Left colon (tissue), 2 donors: ENCODE measurements at regions not wholly inside any gene's neighbourhood (a gene's known extent, or its start where the extent isn't known, plus 50 kb on each side); places are given as distances from the start of the nearest gene placed in this dataset.
"Not testable (repeated sequence)": the region's sequence is repeated elsewhere in the genome, so short reads cannot be mapped to it uniquely, and the experiment has no call there.

Source experiments
- ATAC-seq: fragments of 200-7000 bp; cut with Tn5 transposase; one replicate; pipeline ENCODE4 v1.9.1; 2020; ENCODE audit warnings: mild to moderate bottlenecking, moderate library complexity
- DNase-seq, 2 donors: peaks; one replicate each; pipeline ENCODE4 v3.0.0-alpha.2; 2020
- intact Hi-C, 2 donors: fragments of 100-400 bp; cut with DNase I in 1 of 2; cut with micrococcal nuclease in 1 of 2; formaldehyde crosslinking; loops; one replicate each; pipeline versions ENCODE4 v1.11.2 to v1.14.0; 2022; cut with DNase I, micrococcal nuclease
- donor health status: DM: no; HTN: no; CAD: no.
- donor health status: DM: yes; HTN: yes; CAD: no.

DNA sequence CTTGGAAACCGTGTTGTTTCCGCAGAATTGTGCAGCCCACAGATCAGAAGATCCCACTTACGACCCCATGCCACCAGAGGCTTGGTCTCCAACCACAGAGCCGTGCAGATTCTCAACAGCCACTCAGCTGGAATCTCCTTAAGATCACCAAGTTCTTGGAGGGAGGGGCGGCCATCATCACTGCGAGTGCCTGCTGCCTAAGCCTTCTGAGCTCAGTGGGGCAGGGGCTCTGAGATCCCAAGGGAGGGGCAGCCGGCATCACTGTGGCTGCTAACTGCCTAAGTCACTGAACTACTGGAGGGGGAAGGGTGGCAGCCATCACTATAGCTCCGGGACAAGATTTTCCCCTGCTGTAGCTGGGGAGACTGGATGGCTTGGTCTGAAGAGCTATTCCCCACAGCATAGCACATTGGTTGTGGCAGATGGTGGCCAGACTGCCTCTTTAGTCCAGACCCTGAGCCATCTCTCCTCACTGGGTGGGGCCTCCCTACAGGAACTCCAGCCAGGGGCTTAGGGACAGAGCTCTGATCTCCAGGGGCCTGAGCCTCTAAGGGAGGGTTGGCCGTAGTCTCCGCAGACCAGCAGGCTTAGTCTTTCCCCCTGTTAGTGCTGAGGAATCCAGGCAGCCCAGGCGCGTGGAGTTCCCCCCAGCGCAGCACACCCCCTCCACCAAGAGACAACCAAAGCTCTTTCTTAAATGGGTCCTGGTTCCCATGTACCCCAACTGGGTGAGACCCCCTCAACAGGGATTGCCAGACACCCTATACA is 1483.9 kb downstream of the ADGRL3 start:
- no peak for DNase-seq
- intact Hi-C loops, result no loop called here
- no peak for ATAC-seq

DNA sequence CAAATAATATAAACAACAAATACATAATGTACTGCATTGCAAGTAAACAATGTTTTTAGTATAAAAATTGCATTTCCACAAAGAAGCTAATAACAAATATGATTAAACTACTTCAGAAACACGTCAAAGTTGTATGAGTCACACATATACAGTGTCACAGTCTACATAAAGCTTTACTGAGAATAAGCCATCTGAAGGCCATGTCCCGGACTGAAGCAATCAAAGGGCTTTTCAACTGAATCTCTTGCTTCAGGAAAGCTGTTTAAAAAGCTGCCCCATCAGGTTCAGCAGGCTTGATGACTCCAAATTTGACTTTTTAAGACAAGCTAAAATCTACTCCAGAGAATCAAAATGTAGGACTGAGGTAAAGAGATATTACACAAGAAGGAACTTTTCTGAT is 1476.8 kb downstream of the ADGRL3 start:
- DNase-seq, result no peak
- no peak for ATAC-seq
- intact Hi-C loops, result no loop called here

DNA sequence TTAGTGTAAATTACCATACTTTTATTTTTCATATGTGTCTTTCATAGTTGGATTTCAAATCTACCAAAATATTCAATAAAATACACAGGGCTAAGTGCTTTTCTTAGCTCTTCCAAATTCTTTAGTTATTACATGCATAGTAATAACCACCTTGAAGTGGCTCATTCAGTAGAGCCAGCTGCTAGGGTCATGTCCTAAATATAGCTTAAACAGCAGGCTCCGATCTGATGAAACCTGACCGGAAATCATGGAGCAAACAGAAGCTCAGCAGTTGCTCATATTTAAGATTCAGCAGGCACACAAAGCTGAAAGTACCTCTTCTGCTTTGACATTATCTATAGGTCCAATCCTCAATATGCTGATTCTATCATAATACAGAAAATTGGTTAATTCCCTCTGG is 1470.4 kb downstream of the ADGRL3 start:
- DNase-seq (no peak), ATAC-seq (no peak)
- intact Hi-C loops, result no loop called here

DNA sequence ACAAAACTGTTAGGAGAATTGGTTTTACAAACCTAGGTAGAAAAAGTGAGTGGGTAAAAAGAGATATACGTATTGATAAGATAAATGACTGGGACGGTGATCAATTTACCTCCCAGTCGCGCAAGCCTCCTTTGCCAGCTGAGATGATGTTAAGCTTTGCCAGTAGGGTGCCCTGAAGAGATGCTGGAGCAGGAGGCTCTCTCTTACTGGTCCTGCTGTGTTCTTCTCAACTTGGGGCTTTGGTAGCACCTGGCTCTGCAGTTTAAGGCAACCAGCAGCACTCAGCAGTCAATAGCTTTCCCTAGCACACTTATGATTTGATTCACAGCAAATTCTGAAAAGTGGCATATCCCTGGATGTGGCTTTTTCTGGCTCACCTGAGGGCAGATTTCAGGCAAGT is 1461.7 kb downstream of the ADGRL3 start:
- DNase-seq (no peak), ATAC-seq (no peak)
- intact Hi-C loops, result no loop called here

DNA sequence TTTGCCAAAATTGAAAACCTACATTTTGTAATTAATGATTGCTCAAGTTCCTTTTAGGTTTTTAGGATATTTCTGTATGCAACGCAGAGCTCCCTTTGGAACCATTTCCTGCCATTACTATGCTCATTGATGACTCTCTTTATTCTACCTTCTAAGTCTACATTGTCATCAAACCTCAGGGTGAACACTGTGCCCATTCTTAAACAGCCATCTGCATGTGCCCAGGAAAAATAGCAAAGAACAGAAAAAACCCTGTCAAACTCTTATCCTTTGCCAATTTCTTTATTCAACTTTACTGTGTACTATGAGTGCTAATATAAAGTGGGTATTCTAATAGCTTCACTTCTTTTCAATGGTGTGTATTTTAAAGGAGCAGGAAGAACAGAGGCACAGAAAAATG is 1455.9 kb downstream of the ADGRL3 start:
- intact Hi-C loops, result no loop called here
- no peak for ATAC-seq
- DNase-seq, result no peak

DNA sequence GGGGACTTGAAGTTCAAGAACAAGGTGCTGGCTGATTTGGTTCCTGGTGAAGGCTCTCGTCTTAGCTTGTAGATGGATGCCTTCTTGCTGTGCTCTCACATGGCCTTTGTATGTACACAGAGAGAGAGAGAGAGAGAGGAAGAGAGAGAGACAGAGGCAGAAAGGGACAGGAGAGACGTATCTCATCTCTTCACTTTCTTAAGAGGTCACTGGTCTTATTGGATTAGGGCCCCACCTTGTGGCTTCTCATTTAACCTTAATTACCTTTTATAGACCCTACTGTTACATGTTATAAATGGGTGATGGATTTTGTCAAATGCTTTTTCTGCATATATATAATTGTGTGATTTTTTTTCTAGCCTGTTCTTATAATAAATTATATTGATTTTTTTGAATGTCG is 1444.2 kb downstream of the ADGRL3 start:
- DNase-seq (peak in 1 of 2 donors; percentile 5), ATAC-seq (peak; percentile 62)
- intact Hi-C loops, result no loop called here

DNA sequence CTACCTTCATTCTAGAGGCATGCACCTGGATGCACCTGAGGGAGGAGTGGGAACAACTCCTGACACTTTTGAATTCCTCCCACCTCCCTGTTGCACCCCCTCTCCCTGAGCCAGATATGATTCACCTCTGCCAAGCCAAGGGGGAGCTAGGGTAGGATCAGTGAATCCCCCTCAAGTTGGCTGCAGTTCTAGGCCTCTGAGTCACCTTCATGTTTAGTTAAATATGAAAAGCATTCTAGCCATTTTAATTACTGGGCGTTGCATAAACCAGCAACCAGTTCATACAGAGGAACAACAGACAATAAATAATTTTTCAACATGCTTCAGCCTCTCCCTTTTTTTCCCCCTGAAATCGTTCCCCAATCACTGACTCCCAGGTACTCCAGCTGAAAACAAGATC is 1440.2 kb downstream of the ADGRL3 start:
- intact Hi-C loops, result no loop called here
- ATAC-seq (no peak), DNase-seq (no peak)

DNA sequence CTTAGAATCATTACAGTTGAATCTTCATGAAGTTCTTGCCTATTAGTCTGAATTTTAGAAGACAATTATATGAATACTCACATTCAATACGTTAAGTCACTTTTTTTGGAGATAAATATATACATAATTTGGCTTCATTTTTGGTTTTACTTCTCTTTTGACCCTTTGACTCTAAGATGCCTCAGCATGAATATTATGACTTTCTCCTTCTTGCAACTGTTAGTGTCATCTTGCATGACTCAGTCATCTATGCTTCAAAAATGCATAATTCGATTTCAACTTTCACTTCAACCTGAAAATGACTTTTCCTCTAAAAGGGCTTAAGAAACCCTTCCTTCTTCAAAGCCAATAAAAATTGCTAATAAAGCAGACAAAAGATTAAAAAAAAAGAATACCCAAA is 1427.5 kb downstream of the ADGRL3 start:
- DNase-seq (no peak), ATAC-seq (no peak)

DNA sequence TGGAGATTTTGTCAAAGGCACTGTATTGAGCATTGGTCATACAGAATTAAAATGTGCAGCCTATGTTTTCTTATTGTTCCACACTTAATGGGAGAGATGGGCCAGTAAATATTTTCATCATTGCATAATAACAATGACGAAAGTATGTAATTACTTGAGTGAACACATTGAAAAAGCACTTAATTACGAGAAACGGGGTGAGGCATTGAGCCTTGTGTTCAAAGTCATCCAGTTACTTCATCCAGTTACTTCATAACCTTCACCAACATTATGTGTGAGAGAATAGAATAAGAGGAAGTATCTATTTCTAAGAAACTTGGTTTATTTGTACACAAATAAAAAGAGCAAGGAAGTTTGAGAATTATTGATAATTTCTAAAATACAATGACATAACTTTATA is 1427.0 kb downstream of the ADGRL3 start:
- intact Hi-C loops, result no loop called here
- no peak for DNase-seq
- no peak for ATAC-seq

More for the DNA sequence above, 1427.5 kb downstream of the ADGRL3 start:
- intact Hi-C loops, result no loop called here

DNA sequence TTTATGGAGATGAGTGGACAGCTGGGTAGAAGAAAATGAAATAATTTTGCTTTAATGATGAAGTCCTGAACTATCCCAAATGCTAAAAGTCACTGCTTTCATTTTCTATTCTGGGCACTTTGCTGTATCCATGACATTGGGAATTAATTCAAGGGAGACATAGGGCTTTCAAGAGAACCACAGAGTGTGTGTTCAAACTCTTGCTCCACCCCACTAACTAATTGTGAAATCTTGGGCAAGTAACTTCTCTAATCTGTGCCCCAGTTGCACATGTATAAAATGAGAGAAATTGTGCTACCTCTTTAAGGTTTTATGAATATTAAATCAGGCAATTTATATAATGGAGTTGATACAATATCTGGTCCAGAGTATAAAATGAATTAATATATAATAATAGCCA is 1422.0 kb downstream of the ADGRL3 start:
- intact Hi-C loops, result no loop called here
- DNase-seq (no peak), ATAC-seq (no peak)

DNA sequence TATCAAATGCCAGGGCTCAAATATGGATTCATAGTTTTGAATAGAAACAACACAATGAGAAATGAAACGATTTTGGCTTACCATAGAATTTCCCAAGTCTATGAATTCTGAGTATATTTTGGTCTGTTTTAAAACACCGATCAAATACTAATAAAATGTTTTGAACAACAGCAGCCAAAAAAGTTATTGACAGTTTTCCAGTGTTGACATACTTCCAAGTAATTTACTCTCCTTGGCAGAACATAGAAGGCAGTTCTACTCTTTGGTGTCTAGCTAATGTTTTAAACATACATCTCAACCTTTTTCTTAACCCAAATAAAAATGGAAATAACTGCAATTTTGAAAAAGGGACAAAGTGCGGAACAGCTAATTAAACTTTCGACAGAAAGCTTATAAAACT is 1419.8 kb downstream of the ADGRL3 start:
- intact Hi-C loops, result no loop called here
- DNase-seq (no peak), ATAC-seq (no peak)

DNA sequence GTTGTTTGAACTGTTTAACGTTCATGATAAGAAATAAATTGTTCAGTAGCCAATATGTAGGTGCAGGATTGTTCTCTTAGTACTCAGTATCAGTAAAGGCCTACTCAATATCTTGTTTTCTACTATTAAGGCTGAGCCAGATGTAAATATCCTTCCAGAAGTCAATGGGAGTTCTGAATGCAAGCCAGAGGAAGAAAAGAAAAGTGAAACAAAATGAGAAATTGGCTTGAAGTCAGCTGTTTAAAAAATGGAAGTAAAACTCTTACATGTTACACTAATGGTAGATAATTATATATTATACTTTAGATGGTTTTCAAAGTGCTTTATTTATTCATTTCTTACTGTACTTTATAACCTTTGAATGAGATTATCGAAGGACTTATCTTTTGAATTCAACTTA is 1417.9 kb downstream of the ADGRL3 start:
- DNase-seq, result no peak
- intact Hi-C loops, result no loop called here
- no peak for ATAC-seq

DNA sequence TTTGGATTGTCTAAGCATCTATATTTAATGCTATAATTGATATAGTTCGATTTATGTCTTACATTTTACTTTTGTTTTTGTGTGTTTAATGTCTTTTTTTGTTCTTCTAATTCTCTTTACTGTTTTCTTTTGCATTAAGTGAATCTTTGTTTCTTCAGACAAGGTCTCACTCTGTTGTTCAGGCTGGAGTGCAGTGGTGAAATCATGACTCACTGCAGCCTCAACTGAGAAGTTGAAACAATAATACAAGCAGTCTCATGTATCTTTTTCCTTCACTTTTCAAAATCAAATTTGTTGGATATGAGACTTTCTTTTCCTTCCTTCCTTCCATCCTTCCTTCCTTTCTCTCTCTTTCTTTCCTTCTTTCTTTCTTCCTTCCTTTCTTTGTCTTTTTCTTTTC is 1401.6 kb downstream of the ADGRL3 start:
- DNase-seq (no peak), ATAC-seq (no peak)
- intact Hi-C loops, result no loop called here

DNA sequence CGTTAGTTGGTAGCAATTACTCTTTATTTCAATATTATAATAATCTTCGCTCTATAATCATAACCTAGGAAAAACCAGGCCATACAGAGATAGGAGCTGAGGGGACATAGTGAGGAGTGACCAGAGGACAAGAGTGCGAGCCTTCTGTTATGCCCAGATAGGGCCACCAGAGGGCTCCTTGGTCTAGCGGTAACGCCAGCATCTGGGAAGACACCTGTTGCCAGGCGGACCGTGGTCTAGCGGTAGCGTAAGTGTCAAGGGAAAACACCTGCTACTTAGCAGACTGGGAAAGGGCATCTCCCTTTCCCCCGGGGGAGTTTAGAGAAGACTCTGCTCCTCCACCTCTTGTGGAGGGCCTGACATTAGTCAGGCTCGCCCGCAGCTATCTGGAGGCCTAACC is 1395.1 kb downstream of the ADGRL3 start:
- peak in 1 of 2 donors; percentile 29 for DNase-seq
- ATAC-seq, intact Hi-C loops: not testable (repeated sequence)

DNA sequence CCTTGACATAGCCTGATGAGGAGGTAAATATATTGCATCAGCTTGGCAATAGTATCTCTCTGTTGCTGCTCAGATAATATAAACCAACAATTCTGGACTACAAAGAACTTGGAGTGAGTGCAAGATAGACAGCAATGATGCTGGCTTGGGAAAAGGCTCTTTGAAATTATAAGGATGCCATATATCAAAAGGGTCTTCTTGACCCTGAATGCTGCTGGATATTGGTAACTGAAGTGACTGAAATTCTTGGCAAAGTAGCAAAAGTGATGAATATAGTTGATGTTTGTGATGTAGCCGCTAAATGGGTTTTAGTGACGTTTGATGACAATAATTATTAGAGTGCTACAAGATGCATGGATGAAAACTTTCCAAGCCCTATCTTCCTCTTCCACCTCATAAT is 1391.6 kb downstream of the ADGRL3 start:
- ATAC-seq, result no peak
- DNase-seq, result no peak
- intact Hi-C loops, result no loop called here

DNA sequence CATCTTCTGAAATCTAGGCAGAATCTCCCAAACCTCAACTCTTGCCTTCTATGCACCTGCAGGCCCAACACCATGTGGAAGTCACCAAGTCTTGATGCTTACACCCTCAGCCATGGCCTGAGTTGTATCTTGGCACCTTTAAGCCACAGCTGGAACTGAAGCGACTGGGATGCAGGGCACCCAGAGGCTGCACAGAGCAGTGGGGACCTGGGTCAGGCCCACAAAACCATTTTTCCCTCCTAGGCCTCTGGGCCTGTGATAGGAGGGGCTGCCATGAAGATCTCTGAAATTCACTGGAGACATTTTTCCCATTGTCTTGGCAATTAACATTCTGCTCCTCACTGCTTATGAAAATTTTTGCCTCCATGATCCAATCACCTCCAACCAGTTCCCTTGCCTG is 1388.5 kb downstream of the ADGRL3 start:
- ATAC-seq (no peak), DNase-seq (no peak)
- intact Hi-C loops, result no loop called here

DNA sequence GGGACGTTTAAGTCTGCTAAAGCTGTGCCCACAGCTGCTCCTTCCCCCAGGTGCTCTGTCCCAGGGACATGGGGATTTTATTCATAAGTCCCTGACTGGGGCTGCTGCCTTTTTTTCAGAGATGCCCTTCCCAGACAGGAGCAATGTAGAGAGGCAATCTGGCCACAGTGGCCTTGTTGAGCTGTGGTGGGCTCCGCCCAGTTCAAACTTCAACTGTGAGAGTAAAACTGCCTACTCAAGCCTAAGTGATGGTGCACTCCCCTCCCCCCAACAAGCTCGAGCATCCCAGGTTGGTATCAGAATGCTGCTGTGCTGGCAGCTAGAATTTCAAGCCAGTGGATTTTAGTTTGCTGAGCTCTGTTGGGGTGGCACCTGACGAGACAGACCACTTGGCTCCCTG is 1371.4 kb downstream of the ADGRL3 start:
- DNase-seq (peak in 1 of 2 donors; percentile 23), ATAC-seq (peak; percentile 90)
- intact Hi-C loops, result no loop called here

DNA sequence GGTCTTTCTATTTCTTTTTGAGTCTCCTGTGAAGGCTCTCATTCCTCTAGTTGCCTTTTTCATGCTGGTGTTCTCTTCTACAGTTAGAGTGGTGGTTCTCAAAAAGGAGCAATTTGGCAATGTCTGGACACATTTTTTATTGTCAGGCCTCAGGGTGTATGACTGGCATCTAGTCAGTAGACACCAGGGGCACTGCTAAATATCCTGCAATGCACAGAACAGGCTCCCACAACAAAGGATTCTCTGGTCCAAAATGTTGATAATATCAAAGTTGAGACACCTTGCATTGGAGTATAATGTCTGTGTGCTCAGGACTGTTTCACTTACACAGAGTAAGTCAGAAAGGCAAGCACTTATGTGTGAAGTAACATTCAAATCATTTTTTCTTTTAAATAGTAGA is 1360.7 kb downstream of the ADGRL3 start:
- ATAC-seq, result no peak
- intact Hi-C loops, result no loop called here
- no peak for DNase-seq

DNA sequence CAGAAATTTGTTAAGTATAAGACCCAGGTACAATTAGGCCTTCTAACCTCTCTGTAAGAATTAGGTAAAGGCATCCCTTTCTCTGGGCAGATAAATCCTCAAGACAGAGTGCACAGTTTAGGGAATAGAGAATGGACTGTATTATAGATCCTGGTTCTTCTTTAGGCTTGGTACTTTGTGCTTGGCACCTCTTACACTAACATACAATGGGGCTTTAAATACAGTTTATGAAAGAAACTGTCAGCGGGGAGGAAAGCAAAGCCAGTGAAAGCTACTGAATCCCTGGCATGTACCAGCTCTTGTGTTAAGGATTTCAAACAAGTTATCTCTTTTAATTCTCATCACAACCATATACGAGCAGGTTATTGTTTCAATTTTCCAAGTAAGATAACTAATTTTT is 1350.0 kb downstream of the ADGRL3 start:
- no peak for DNase-seq
- peak; percentile 45 for ATAC-seq
- intact Hi-C loops, result no loop called here

DNA sequence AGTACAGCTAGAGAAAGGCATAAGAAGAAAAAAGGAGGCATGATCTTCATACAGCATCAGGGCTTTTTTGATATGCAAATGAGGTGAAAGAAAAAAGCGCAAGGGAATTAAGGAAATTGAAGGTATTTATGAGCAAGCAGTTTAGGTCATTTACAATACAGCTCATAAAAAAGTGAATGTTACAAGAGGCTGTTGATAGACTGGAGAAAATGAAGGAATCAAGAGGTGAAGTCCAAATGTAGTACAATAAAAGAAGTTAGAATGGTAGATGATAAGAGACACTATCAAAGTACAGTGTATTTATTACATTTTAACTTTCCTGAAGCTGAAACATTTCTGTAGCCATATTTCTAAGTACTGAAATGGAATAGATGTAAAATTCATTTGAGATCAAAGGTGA is 1349.5 kb downstream of the ADGRL3 start:
- DNase-seq (no peak), ATAC-seq (peak; percentile 97)
- intact Hi-C loops, result no loop called here

DNA sequence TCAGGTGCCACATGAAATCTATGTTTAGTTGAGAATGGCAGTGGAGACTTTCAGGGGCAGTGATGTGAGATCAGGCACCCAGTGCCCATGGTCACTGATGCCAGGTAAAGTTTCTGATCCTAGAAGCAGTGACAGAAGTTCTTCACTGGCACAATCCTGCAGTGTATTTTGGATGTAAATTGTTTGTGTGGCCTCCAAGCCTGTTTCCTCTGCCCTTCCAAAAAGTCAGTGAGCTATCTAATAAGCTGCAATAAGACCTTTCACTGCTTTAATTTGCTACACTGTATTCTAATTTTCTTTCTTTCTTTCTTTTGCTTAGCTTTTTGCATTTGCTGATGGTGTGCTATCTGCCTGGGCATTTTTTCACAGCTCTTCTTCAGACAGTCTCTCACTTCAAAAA is 1348.6 kb downstream of the ADGRL3 start:
- no peak for ATAC-seq
- no peak for DNase-seq
- intact Hi-C loops, result no loop called here
